ENCODE measurements at regions not wholly inside any gene's neighbourhood (a gene's known extent, or its start where the extent isn't known, plus 50 kb on each side); places are given as distances from the start of the nearest gene placed in this dataset.

DNA sequence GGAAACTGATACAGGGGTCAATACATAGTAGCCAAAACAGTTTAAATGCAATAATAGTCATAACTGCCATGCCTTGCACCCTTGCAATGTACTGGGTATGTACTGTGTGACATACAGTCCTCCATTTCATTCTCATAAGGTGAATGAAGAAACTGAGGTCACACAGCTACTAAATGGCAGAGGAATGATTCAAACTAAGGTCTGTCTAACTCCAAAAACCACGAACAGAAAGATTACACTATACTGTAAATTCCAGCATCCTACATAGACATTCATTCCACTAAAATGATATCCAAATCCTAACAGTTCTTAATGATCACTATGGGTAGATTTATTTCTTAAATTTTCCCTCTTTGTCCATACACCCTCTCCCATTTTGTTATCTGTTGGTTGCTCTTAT lies 238.1 kb upstream of the SERP2 start:
- Mint-ChIP-seq H3K4me3 (no peak overlapping the region), H3K36me3 (ENCODE audit: low read depth) (no peaks in the 10 kb centered on the region), H3K9me3 (no peaks in the 10 kb centered on the region), H3K27ac (ENCODE audit: unreplicated experiment) (no peak overlapping the region), H3K4me1 (no peaks in the 10 kb centered on the region), H3K27me3 (ENCODE audit: low read depth) (peaks cover 7% of the 10 kb centered on the region)
- DNase-seq (ENCODE audit: low read depth, low spot score): no peak
- TF ChIP-seq, protein P1, sequence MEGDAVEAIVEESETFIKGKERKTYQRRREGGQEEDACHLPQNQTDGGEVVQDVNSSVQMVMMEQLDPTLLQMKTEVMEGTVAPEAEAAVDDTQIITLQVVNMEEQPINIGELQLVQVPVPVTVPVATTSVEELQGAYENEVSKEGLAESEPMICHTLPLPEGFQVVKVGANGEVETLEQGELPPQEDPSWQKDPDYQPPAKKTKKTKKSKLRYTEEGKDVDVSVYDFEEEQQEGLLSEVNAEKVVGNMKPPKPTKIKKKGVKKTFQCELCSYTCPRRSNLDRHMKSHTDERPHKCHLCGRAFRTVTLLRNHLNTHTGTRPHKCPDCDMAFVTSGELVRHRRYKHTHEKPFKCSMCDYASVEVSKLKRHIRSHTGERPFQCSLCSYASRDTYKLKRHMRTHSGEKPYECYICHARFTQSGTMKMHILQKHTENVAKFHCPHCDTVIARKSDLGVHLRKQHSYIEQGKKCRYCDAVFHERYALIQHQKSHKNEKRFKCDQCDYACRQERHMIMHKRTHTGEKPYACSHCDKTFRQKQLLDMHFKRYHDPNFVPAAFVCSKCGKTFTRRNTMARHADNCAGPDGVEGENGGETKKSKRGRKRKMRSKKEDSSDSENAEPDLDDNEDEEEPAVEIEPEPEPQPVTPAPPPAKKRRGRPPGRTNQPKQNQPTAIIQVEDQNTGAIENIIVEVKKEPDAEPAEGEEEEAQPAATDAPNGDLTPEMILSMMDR (conservative IDR thresholded peaks at IDR 0.05): no peak

DNA sequence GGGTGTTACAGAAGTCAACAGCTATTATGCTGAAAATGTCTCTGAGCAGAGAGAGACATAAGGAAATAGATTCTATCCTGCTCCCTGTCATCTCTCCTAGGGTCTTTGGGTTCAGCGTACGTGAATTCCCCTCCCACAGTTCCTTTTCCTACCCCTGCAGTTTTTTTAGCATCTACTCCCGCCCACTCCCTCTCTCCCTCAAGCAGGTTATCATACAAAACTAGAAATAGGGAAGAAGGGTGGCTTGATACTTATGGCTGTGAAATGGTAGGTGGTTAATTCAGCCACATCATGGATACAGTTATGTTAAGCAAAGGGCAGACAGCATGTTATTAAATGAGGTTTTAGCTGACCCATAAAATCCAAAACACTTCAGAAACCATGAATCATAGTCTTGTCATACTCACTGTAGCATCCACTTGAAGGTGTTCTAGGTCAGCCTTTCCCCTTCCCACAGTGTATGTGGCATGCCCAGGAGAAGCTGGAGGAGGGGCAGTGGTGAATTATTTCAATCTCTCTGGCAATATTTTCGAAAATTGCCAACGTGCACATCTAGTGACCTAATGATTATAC lies 236.8 kb upstream of the SERP2 start:
- peaks cover 10% of the 10 kb centered on the region for H3K4me1 Mint-ChIP-seq
- no peaks in the 10 kb centered on the region for H3K9me3 Mint-ChIP-seq
- peak overlapping the region; percentile 20 for H3K27ac Mint-ChIP-seq (ENCODE audit: unreplicated experiment)
- H3K27me3 Mint-ChIP-seq (ENCODE audit: low read depth): peaks cover 2% of the 10 kb centered on the region
- H3K36me3 Mint-ChIP-seq (ENCODE audit: low read depth): no peaks in the 10 kb centered on the region
- DNase-seq (ENCODE audit: low read depth, low spot score): no peak
- TF ChIP-seq, protein P1 (conservative IDR thresholded peaks at IDR 0.05): no peak
- H3K4me3 Mint-ChIP-seq: no peak overlapping the region

DNA sequence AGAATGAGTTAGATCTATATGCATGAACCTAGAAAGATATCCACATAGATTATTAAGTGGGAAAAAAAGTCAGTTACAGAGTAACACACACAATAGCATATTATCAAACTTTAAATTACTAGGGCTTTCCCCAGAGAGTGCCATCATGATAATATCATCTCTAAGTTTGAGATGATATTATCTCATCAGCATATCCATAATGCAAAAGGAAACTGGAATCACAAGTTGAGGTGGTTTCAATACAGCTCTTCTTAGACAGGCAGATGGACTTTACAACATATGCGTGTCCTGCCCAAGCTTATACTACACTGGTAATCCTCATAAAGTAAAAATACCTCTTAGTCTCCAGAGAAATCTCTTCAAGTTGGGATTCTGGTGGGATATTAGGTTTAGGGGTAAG lies 236.2 kb upstream of the SERP2 start:
- Mint-ChIP-seq H3K9me3 (no peaks in the 10 kb centered on the region), H3K4me3 (no peak overlapping the region), H3K4me1 (peaks cover 14% of the 10 kb centered on the region), H3K27me3 (ENCODE audit: low read depth) (peaks cover 2% of the 10 kb centered on the region), H3K36me3 (ENCODE audit: low read depth) (no peaks in the 10 kb centered on the region), H3K27ac (ENCODE audit: unreplicated experiment) (no peak overlapping the region)
- no peak for DNase-seq (ENCODE audit: low read depth, low spot score)
- TF ChIP-seq, protein P1 (conservative IDR thresholded peaks at IDR 0.05): no peak

DNA sequence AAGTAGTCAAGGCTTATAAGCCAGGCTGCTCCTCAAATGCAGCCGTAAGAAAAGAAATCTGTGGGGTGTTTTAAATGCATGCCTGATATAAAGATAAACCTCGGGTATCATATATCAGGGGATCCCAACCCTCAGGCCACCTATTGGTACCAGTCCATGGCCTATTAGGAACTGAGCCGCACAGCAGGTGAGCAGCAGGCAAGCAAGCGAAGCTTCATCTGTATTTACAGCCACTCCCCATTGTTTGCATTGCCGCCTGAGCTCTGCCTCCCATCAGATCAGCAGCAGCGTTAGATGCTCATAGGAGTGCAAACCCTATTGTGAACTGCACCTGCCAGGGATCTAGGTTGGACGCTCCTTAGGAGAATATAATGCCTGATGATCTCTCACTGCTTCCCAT lies 233.5 kb upstream of the SERP2 start:
- peaks cover 17% of the 10 kb centered on the region for H3K4me1 Mint-ChIP-seq
- peaks cover 6% of the 10 kb centered on the region for H3K27me3 Mint-ChIP-seq (ENCODE audit: low read depth)
- H3K36me3 Mint-ChIP-seq (ENCODE audit: low read depth): no peaks in the 10 kb centered on the region
- no peaks in the 10 kb centered on the region for H3K9me3 Mint-ChIP-seq
- no peak for DNase-seq (ENCODE audit: low read depth, low spot score)
- no peak overlapping the region for H3K27ac Mint-ChIP-seq (ENCODE audit: unreplicated experiment)
- TF ChIP-seq, protein P1 (conservative IDR thresholded peaks at IDR 0.05): no peak
- H3K4me3 Mint-ChIP-seq: peak overlapping the region; percentile 13

DNA sequence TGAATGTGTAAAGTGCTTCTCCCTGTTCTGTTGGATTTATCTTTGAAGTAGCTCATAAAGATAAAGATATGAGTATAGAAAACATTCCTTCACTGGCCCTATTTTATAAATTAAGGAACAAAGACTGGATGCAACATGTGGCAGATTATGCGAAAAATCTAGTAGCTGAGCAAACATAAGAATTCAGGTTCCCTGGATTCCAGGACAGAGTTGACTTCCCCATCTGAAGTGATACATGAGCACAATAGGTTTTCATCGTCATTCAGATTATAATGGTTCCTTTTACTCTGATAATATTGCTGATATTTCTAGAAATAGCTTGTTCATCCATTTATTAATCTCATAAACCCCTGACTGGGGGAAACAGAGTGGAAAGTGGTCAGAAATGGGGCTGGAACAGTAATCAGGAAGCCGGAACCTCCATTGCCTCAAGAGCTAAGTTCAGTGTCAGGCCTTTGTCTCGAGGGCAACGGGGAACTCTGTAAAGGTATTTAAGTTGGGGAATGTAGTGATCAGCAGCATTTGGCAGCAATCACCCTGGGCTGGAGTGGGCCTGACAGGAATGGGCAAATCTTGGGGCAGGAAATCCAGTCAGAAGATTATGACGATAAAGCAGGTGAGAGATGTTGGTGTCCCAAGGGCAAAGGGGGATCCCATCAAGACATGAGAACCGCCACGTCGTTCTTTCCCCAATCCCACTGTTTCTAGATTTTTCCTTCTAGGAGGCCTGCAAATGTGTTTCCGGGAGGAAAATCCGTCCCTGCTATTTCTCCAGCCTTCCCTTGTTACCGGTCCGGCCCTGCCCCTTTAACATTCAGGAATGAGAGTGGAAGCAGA lies 232.5 kb upstream of the SERP2 start:
- Mint-ChIP-seq H3K27ac (ENCODE audit: unreplicated experiment) (peak overlapping the region; percentile 93), H3K4me1 (peaks cover 17% of the 10 kb centered on the region), H3K27me3 (ENCODE audit: low read depth) (peaks cover 6% of the 10 kb centered on the region), H3K4me3 (peak overlapping the region; percentile 88), H3K36me3 (ENCODE audit: low read depth) (no peaks in the 10 kb centered on the region), H3K9me3 (no peaks in the 10 kb centered on the region)
- DNase-seq (ENCODE audit: low read depth, low spot score): no peak
- TF ChIP-seq, protein P1 (conservative IDR thresholded peaks at IDR 0.05): no peak
